ENCODE measurements at regions not wholly inside any gene's neighbourhood (a gene's known extent, or its start where the extent isn't known, plus 50 kb on each side); places are given as distances from the start of the nearest gene placed in this dataset.

- no peak for TF ChIP-seq CTCF (optimal IDR thresholded peaks at IDR 0.05 in 1 of 3, IDR thresholded peaks at IDR 0.05 in 1 of 3, conservative IDR thresholded peaks at IDR 0.05 in 1 of 3; ENCODE audit: extremely low read depth in 1 of 3, insufficient read depth in 2 of 3, low read length in 3 of 3)
- no peak for TF ChIP-seq EZH2 (IDR thresholded peaks at IDR 0.05; ENCODE audit: low read length)
Observed at GRCh38 chr14:57008534-57008933, 198.3 kb upstream of the OTX2 start.

Measured in keratinocyte (primary cell).